ENCODE measurements at regions not wholly inside any gene's neighbourhood (a gene's known extent, or its start where the extent isn't known, plus 50 kb on each side); places are given as distances from the start of the nearest gene placed in this dataset.
A peak's percentile ranks its signal among the peaks of the same experiment; 100 is the strongest.

- Histone ChIP-seq H3K9me3 (no peaks in the 10 kb centered on the region), H3K4me3 (no peak overlapping the region), H3K27ac (no peak overlapping the region), H3K27me3 (ENCODE audit: insufficient read depth in 3 of 3, low read length in 2 of 3) (peaks cover 0 to 13% (median 0%) of the 10 kb centered on the region in 3 donors), H3K4me1 (no peaks in the 10 kb centered on the region), H3K36me3 (ENCODE audit: insufficient read depth in 1 of 2, low read depth in 1 of 2) (no peaks in the 10 kb centered on the region)
- no peak for TF ChIP-seq CTCF (IDR thresholded peaks at IDR 0.05)
- WGBS, 3 donors, result 48 to 49% (median 48%) methylated on average over 14 of the region's 14 CpGs
- ATAC-seq, result no peak
- DNase-seq, result peak in 1 of 2 donors; percentile 13
- intact Hi-C loops (cut with DNase I), result no loop called here
Observed at GRCh38 chr16:86949116-86949515, 368.1 kb downstream of the C16orf95 start.

DNA sequence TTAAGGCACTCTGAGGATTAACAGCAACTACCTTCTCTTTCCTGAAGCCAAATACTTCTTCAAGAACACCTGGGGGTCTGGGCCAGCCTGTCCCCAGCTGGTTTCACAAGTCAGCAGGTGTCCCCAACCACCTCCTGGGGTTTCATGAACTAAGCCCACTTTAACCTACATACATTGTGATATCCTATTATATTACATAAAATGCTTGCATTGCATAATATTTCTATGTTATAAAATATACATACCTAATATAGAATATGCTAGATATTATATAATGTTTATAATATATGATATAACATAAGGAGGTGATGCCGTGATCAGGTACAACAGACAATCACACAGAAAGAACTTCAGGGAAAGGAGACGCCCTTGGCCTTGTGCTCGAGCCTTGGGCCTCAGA, 367.6 kb downstream of the C16orf95 start:
- WGBS, 3 donors, result 92 to 94% (median 92%) methylated on average over 3 of the region's 3 CpGs
- ATAC-seq (no peak), DNase-seq (no peak)
- Histone ChIP-seq H3K27me3 (ENCODE audit: insufficient read depth in 3 of 3, low read length in 2 of 3) (peaks cover 0 to 14% (median 0%) of the 10 kb centered on the region in 3 donors), H3K9me3 (no peaks in the 10 kb centered on the region), H3K36me3 (ENCODE audit: insufficient read depth in 1 of 2, low read depth in 1 of 2) (no peaks in the 10 kb centered on the region), H3K4me3 (no peak overlapping the region), H3K27ac (no peak overlapping the region), H3K4me1 (no peaks in the 10 kb centered on the region)
- TF ChIP-seq CTCF (IDR thresholded peaks at IDR 0.05), result no peak
- intact Hi-C loops (cut with DNase I), result no loop called here

DNA sequence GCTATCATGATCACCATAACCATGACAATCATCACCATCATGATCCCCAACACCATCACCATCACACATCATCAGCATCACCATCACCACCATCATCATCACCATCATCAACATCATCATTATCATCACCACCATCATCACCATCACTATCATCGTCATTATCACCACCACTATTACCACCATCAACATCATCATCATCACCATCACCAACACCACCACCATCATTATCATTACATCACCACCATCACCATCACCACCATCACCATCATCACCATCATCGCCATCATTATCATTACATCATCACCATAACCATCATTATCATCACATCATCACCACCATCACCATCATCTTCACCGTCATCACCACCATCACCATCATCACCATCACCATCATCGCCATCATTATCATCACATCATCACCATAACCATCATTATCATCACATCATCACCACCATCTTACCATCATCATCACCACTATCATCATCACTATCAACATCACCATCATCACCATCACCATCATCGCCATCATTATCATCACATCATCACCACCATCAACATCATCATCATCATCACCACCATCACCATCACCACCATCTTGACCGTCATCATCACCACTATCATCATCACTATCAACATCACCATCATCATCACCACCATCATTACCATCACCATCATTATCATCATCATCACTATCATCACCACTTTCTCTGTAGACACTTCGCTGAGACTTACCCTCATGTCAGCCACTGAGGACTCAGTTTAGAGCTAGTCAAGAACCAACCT, 366.0 kb downstream of the C16orf95 start:
- H3K27me3 ChIP-seq (ENCODE audit: insufficient read depth in 3 of 3, low read length in 2 of 3), result peaks cover 0 to 22% (median 6%) of the 10 kb centered on the region in 3 donors
- no peaks in the 10 kb centered on the region for H3K36me3 ChIP-seq (ENCODE audit: insufficient read depth in 1 of 2, low read depth in 1 of 2)
- DNase-seq (no peak), ATAC-seq (no peak)
- intact Hi-C loops (cut with DNase I), result no loop called here
- H3K9me3 ChIP-seq, result no peaks in the 10 kb centered on the region
- TF ChIP-seq CTCF (IDR thresholded peaks at IDR 0.05), result no peak
- H3K4me1 ChIP-seq, result no peaks in the 10 kb centered on the region
- WGBS, 3 donors, result 95 to 98% (median 97%) methylated on average over 7 of the region's 7 CpGs
- H3K4me3 ChIP-seq, result no peak overlapping the region
- no peak overlapping the region for H3K27ac ChIP-seq

GRCh38 chr16:86951831-86952598, 365.2 kb downstream of the C16orf95 start:
- Histone ChIP-seq H3K27ac (no peak overlapping the region), H3K36me3 (ENCODE audit: insufficient read depth in 1 of 2, low read depth in 1 of 2) (no peaks in the 10 kb centered on the region), H3K4me1 (no peaks in the 10 kb centered on the region), H3K9me3 (no peaks in the 10 kb centered on the region), H3K27me3 (ENCODE audit: insufficient read depth in 3 of 3, low read length in 2 of 3) (peaks cover 0 to 22% (median 8%) of the 10 kb centered on the region in 3 donors), H3K4me3 (no peak overlapping the region)
- no peak for TF ChIP-seq CTCF (IDR thresholded peaks at IDR 0.05)
- peak in 1 of 4 donors; percentile 35 for ATAC-seq
- 51 to 74% (median 64%) methylated on average over 13 of the region's 13 CpGs for WGBS, 3 donors
- DNase-seq, result peak; percentile 51 to 55
- intact Hi-C loops (cut with DNase I), result no loop called here

Data from psoas muscle (tissue), 7 donors.